Uterus (tissue), 2 donors: ENCODE measurements at regions not wholly inside any gene's neighbourhood (a gene's known extent, or its start where the extent isn't known, plus 50 kb on each side); places are given as distances from the start of the nearest gene placed in this dataset.

Source experiments
- CTCF ChIP-seq, 4 experiments: fragments of 200-600 bp in 2 of 4; fragments of 450-650 bp in 2 of 4; sonication (generic) in 2 of 4; IDR thresholded peaks; one replicate each; pipeline ENCODE4 v1.5.1; 2016 to 2019; ENCODE audit warnings: antibody characterized with exemption in 4 of 4, mild to moderate bottlenecking in 2 of 4, moderate library complexity in 1 of 4
- POLR2A ChIP-seq, 2 donors: fragments of 450-650 bp; IDR thresholded peaks; one replicate each; pipeline ENCODE4 v1.6.1; 2016; ENCODE audit warnings: antibody characterized with exemption in 2 of 2, mild to moderate bottlenecking in 1 of 2, moderate library complexity in 1 of 2

- TF ChIP-seq CTCF (IDR thresholded peaks at IDR 0.05) (no peak), POLR2A (IDR thresholded peaks at IDR 0.05) (no peak)
Observed at GRCh38 chr2:128416806-128417205, 98.1 kb upstream of the HS6ST1 start.
